ENCODE measurements at regions not wholly inside any gene's neighbourhood (a gene's known extent, or its start where the extent isn't known, plus 50 kb on each side); places are given as distances from the start of the nearest gene placed in this dataset.

- WGBS, 2 donors (ENCODE audit: low coverage in 1 of 2), result 50 to 65% methylated on average over 1 to 2 of the region's 2 CpGs
- no peaks in the 10 kb centered on the region for H3K9me3 ChIP-seq
- H3K27me3 ChIP-seq, result no peaks in the 10 kb centered on the region
- H3K27ac ChIP-seq, result no peak overlapping the region
- no peaks in the 10 kb centered on the region for H3K36me3 ChIP-seq
- H3K4me3 ChIP-seq, result no peak overlapping the region
- no peaks in the 10 kb centered on the region for H3K4me1 ChIP-seq
- TF ChIP-seq POLR2AphosphoS5 (IDR thresholded peaks at IDR 0.05) (no peak), EP300 (IDR thresholded peaks at IDR 0.05) (no peak), POLR2A (IDR thresholded peaks at IDR 0.05) (no peak)
- no peak for ATAC-seq
These were observed 96.8 kb upstream of the FRMD6 start for GRCh38 chr14:51554953-51555352.

GRCh38 chr14:51561141-51561540 is 90.6 kb upstream of the FRMD6 start:
- Histone ChIP-seq H3K27me3 (no peaks in the 10 kb centered on the region), H3K9me3 (no peaks in the 10 kb centered on the region), H3K36me3 (no peaks in the 10 kb centered on the region), H3K4me1 (peaks cover 0 to 10% (median 0%) of the 10 kb centered on the region in 3 donors), H3K4me3 (no peak overlapping the region), H3K27ac (no peak overlapping the region)
- no peak for ATAC-seq
- TF ChIP-seq POLR2A (IDR thresholded peaks at IDR 0.05) (no peak), CTCF (IDR thresholded peaks at IDR 0.05) (no peak), EP300 (IDR thresholded peaks at IDR 0.05) (no peak), POLR2AphosphoS5 (IDR thresholded peaks at IDR 0.05) (no peak)
- WGBS, 2 donors (ENCODE audit: low coverage in 1 of 2), result 91 to 100% methylated on average over 2 of the region's 2 CpGs

- Histone ChIP-seq H3K9me3 (no peaks in the 10 kb centered on the region), H3K36me3 (no peaks in the 10 kb centered on the region), H3K27ac (no peak overlapping the region), H3K4me3 (no peak overlapping the region), H3K4me1 (peaks cover 0 to 17% (median 0%) of the 10 kb centered on the region in 3 donors), H3K27me3 (no peaks in the 10 kb centered on the region)
- 90 to 95% methylated on average over 3 of the region's 5 CpGs for WGBS, 2 donors (ENCODE audit: low coverage in 1 of 2)
- no peak for ATAC-seq
- TF ChIP-seq POLR2A (IDR thresholded peaks at IDR 0.05), result no peak
- no peak for TF ChIP-seq EP300 (IDR thresholded peaks at IDR 0.05)
- TF ChIP-seq CTCF (IDR thresholded peaks at IDR 0.05), result no peak
- no peak for TF ChIP-seq POLR2AphosphoS5 (IDR thresholded peaks at IDR 0.05)
These were observed 88.9 kb upstream of the FRMD6 start for GRCh38 chr14:51562816-51563215.

- H3K4me1 ChIP-seq, result peaks cover 0 to 24% (median 0%) of the 10 kb centered on the region in 3 donors
These were observed 88.2 kb upstream of the FRMD6 start for GRCh38 chr14:51563560-51563959.

GRCh38 chr14:51564460-51564859 is 87.2 kb upstream of the FRMD6 start:
- H3K27ac ChIP-seq, result no peak overlapping the region
- TF ChIP-seq CTCF (IDR thresholded peaks at IDR 0.05), result no peak
- TF ChIP-seq POLR2AphosphoS5 (IDR thresholded peaks at IDR 0.05), result no peak
- TF ChIP-seq EP300 (IDR thresholded peaks at IDR 0.05), result no peak
- no peak for TF ChIP-seq POLR2A (IDR thresholded peaks at IDR 0.05)
- H3K36me3 ChIP-seq, result no peaks in the 10 kb centered on the region
- peaks cover 0 to 24% (median 0%) of the 10 kb centered on the region in 3 donors for H3K4me1 ChIP-seq
- no peak for ATAC-seq
- no peaks in the 10 kb centered on the region for H3K9me3 ChIP-seq
- no peaks in the 10 kb centered on the region for H3K27me3 ChIP-seq
- H3K4me3 ChIP-seq, result no peak overlapping the region
- WGBS, 2 donors (ENCODE audit: low coverage in 1 of 2), result 67 to 80% methylated on average over 4 to 5 of the region's 5 CpGs

More at GRCh38 chr14:51563560-51563959, 88.2 kb upstream of the FRMD6 start:
- Histone ChIP-seq H3K27ac (no peak overlapping the region), H3K4me3 (no peak overlapping the region), H3K27me3 (no peaks in the 10 kb centered on the region), H3K36me3 (no peaks in the 10 kb centered on the region), H3K9me3 (no peaks in the 10 kb centered on the region)
- no peak for TF ChIP-seq POLR2AphosphoS5 (IDR thresholded peaks at IDR 0.05)
- no peak for TF ChIP-seq EP300 (IDR thresholded peaks at IDR 0.05)
- TF ChIP-seq CTCF (IDR thresholded peaks at IDR 0.05), result no peak
- whole genome bisulfite sequencing, 2 donors (ENCODE audit: low coverage in 1 of 2), result 59 to 76% methylated on average over 3 of the region's 3 CpGs
- no peak for ATAC-seq
